GM21528 (cell line): ENCODE measurements at regions not wholly inside any gene's neighbourhood (a gene's known extent, or its start where the extent isn't known, plus 50 kb on each side); places are given as distances from the start of the nearest gene placed in this dataset.
A peak's percentile ranks its signal among the peaks of the same experiment; 100 is the strongest.

Experiments used
- ATAC-seq: cut with Tn5 transposase; IDR thresholded peaks from one replicate; pipeline ENCODE4 v1.9.1; 2021; ENCODE audit warnings: mild to moderate bottlenecking, moderate library complexity; ENCODE audit not compliant: unreplicated experiment, low FRiP score

DNA sequence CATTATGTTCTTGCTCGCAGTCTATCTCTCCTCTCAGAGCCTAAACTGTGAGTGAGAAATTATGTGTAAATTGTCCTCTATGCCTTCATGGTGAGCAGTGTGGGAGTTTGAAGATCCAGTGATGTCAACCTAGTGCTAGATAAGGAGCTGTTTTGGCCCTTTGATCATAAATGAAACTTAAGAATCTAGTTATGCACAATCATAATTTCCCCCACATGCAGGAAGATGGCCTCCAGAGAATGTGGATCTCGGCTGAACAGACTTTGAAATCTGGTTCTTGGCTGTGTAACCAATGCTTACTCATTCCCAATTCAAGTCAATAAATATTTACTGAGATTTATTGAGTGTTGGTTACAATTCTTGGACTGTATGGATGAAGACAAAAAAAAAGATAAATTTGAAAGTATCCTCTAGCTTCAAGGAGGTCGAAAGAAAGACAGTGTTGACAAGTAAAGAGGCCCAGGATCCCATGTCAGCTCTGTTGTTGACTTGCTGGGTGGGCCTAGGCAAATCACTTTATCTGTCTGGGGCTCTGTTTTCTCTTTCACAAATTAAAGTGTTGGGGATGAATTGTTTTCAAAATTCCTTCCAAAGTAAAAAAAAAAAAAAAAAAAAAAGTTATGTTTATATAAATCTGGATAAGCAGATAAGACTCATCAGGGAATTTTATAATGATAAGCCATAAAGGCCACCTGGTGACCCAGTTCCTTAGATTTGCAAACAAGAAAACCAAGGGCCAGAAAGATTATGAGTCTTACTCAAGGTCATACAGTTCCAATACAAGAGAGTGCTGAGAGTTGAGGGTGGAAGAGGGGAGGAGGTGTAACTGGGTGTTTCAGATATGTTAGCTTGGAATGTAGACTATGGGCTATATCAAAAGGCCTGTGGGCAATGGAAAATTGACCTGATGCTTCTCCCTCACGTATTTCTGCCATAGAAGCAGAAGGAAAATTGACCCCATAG is 969.9 kb downstream of the KCNMA1 start:
- no peak for ATAC-seq

DNA sequence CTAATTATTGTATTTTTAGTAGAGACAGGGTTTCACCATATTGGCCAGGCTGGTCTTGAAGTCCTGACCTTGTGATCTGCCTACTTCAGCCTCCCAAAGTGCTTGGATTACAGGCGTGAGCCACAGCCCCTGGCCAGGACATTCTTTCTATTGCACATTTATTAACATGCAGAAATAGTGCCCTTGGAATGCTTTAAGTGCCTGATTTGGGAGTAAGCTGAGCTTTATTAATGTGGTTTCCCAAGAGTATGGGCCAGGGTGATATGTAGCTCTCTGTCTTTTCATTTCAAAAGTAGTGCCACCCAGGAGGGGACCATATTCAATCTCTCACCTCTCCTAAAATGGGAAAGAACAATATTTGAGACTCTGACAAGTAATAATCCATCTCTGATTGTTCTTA is 970.7 kb downstream of the KCNMA1 start:
- ATAC-seq, result no peak

GRCh38 chr10:76665029-76665428 is 972.6 kb downstream of the KCNMA1 start:
- ATAC-seq, result no peak

- ATAC-seq, result no peak
Measured at GRCh38 chr10:76657337-76658012, 980.1 kb downstream of the KCNMA1 start.

GRCh38 chr10:76651154-76651553 is 986.5 kb downstream of the KCNMA1 start:
- no peak for ATAC-seq

DNA sequence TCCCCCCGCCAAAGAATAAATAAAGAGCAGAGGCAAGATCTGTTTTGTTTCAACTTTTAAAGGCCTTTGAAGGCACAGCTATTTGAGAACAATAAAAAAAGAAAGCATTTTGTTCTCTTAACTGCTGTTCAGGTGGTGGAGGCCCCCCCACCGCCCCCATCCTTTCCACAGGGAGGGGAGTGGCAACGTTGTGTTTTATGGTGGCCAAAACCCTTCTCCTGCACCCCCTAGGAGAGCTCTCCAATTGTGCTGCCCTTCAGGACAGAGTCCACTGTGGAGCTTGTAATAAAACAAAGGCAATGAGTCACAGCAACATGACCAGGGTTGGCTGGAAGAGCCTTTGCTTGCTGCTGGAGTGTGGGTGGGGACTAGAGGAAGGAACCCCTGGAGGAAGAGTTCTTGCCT is 987.9 kb downstream of the KCNMA1 start:
- ATAC-seq, result no peak

DNA sequence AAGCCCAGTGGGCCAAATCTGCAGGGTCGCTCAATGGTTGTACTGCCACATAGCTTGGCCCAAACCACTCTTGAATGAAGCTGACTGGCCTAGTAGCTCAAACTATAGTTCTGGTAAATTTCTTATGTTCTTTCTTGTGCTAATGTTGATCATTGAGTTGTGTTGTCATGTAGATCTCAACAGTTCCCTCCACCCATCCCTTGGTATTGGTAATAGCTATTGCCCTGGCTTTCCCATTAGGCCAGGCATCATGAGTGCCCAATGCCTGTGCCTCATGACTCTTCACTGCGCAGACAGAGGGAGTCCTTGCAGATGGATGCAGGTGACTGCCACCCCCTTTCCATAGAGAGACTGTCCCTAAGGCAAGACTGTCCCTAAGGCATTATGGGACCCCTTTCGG is 988.4 kb downstream of the KCNMA1 start:
- ATAC-seq, result no peak

DNA sequence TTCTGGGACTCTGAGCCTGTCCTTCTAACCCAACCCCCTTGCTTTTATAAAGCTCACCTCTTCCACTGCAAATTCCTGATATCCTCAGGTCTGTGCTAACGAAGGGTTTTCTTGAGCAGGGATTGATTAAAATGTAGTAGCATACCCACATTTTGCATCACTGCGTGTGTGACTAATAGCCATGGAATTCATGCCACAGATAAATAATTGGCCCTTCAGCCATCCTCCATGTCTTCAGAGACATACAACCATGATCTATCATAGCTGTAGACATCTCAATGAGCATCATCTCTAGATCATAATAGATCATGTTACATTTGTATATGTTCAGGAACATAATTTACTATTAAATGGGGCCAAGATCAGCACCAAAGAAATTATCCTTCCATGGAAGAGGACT is 990.3 kb downstream of the KCNMA1 start:
- ATAC-seq, result no peak

DNA sequence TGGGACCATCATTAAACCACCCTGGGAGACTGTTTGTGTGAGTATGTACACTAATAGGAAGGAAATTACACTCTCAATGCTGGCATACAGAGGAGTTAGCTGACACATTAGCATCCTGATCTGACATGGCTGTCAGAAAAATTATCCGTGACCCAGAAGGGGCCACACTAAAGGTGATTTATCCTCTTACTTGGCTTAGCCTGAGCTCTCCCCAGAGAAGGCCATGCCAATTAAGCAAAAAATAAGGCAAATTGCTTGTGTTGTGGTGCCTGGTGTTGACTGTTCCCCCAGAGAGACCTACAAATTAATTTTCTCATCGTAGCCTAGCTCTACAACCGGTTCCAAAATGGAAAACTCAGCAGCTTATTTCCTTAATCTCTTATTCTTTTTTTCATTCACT is 992.3 kb downstream of the KCNMA1 start:
- ATAC-seq, result no peak

- ATAC-seq, result no peak
Measured at GRCh38 chr10:76644476-76644875, 993.1 kb downstream of the KCNMA1 start.

GRCh38 chr10:76643511-76643911 is 994.1 kb downstream of the KCNMA1 start:
- ATAC-seq, result no peak

DNA sequence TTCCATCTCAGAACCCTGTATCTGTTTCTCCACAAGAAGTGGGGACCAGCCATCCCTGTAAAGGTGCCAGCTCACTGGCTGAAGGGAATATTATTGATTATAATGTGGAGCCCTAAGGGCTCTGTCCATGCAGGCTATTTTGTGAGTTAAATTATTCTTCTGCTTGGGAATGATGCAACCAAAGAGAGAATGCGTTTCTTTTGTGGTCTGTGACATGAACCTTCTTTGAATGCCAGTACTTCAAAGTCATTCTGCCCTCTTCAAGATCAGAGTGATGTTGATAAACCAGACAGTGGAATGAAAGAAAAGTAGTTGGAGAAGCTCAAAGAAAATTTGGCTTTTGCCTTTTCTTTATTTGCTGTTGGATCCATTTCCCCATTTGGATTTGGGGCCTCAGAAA is 995.2 kb downstream of the KCNMA1 start:
- no peak for ATAC-seq

GRCh38 chr10:76641215-76641614 is 996.4 kb downstream of the KCNMA1 start:
- ATAC-seq, result no peak

DNA sequence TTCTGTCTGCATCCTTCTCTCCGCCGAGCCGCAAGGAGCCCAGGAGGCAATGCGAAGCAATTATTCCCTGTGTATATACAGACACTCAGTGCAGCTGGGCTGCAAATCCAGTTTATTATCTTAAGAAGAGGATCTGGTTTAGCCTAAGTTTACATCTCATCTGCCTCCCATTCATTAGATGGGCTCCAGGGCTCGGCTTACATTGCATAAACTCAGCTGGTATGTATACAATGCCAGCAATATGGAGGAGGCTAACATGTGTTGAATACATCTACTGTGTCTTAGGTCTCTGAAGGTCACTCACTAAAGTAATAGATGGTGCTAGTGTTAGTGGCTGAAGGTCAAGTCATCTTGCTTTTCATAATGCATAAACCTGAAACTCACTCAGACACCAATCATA is 996.8 kb downstream of the KCNMA1 start:
- no peak for ATAC-seq

GRCh38 chr10:76632767-76633051 is 1004.9 kb downstream of the KCNMA1 start:
- no peak for ATAC-seq

GRCh38 chr10:76631884-76632766 is 1005.5 kb downstream of the KCNMA1 start:
- no peak for ATAC-seq

DNA sequence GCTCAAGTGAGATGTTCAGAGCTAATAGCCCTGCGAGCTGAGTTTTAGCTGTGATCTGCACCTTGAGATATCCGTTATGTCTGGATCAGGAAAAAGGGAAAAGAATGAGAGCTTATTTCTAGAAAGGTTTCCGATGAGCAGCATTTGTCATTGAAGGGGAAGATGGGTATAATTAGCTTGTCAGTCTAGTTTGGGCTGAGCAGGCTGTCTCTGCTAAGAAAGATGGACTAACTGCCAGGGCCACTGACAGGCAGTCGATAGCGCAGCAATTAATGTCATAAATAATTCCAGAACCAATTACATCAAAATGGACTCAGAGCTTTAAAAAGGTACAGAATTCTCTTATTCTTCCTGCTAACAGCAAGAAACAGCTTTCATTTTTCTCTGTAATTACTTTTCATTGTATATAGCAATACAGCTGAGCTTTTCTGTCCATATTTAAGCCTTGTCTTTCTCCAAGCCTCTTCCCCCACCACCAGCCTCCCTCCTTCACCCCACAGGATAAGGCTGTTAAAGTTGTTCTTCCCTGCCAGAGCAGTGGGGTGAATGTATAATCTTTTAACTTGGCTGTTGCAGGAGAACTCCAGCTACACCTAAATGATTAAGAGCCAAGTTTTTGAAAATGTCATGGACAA is 1006.5 kb downstream of the KCNMA1 start:
- no peak for ATAC-seq

- no peak for ATAC-seq
Measured at GRCh38 chr10:76628801-76629200, 1008.8 kb downstream of the KCNMA1 start.

DNA sequence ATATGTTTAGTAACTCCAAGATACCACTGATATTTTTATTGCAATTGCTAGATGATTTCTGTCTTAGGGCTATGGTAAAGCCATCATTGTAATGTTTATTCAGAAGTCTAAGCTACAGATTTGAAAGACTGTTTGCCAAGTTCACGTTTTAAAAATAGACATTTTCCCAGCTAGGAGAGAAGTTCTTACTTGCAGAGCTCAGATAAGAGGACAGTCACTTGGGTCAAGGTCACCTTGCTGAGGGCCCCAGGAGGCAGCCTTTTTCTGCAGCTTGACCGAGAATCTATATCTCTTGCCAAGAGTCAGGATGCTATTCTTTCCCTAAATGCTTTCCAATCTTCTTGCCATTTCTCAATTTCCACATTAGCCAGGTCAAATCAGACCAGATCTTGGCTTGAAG is 1011.2 kb downstream of the KCNMA1 start:
- ATAC-seq, result no peak

DNA sequence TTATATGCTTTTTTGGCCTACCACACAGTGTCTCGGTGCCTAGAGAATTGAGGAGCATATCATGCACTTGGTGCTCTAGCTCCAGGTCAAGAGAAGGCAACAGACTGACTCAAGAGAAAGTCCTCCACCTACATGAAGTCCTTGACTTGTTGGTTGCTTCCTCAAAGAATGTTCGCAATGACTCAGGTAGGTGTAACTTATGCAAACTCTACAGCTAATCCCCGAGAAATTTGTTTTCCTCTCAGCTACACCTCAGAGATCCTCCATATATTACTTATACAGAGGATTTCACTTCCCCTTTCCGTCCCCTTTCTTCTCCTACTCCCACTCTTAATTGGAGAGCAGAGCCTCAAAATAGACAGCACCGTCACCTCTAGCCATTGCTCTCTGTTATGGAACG is 1013.1 kb downstream of the KCNMA1 start:
- peak; percentile 81 for ATAC-seq
